Renal pelvis (tissue), 1 donor: ENCODE measurements at regions not wholly inside any gene's neighbourhood (a gene's known extent, or its start where the extent isn't known, plus 50 kb on each side); places are given as distances from the start of the nearest gene placed in this dataset.

Experiments used
- DNase-seq: peaks from one replicate; pipeline ENCODE4 v3.0.0-alpha.2; 2013

- no peak for DNase-seq
These were observed 181.6 kb downstream of the URI1 start for GRCh38 chr19:30123611-30124010.

GRCh38 chr19:30128211-30128610 lies 186.2 kb downstream of the URI1 start:
- DNase-seq, result no peak

- no peak for DNase-seq
These were observed 188.5 kb downstream of the URI1 start for GRCh38 chr19:30130356-30131122.

- DNase-seq, result no peak
These were observed 189.2 kb downstream of the URI1 start for GRCh38 chr19:30131246-30131645.

GRCh38 chr19:30131722-30132291 lies 189.8 kb downstream of the URI1 start:
- DNase-seq, result no peak

GRCh38 chr19:30132343-30133075 lies 190.5 kb downstream of the URI1 start:
- DNase-seq, result no peak

GRCh38 chr19:30133803-30134202 lies 191.8 kb downstream of the URI1 start:
- DNase-seq, result no peak

GRCh38 chr19:30135093-30135757 lies 193.2 kb downstream of the URI1 start:
- no peak for DNase-seq

GRCh38 chr19:30135797-30136196 lies 193.8 kb downstream of the URI1 start:
- no peak for DNase-seq

GRCh38 chr19:30136611-30137195 lies 194.7 kb downstream of the URI1 start:
- DNase-seq, result no peak

GRCh38 chr19:30137747-30138146 lies 195.7 kb downstream of the URI1 start:
- no peak for DNase-seq

GRCh38 chr19:30144242-30144758 lies 202.3 kb downstream of the URI1 start:
- DNase-seq, result no peak

GRCh38 chr19:30144802-30145201 lies 202.8 kb downstream of the URI1 start:
- DNase-seq, result no peak

GRCh38 chr19:30145467-30145866 lies 203.4 kb downstream of the URI1 start:
- DNase-seq, result no peak

GRCh38 chr19:30146346-30146745 lies 204.3 kb downstream of the URI1 start:
- DNase-seq, result no peak

- DNase-seq, result no peak
These were observed 206.2 kb downstream of the URI1 start for GRCh38 chr19:30148039-30148790.

- DNase-seq, result no peak
These were observed 206.8 kb downstream of the URI1 start for GRCh38 chr19:30148803-30149202.

GRCh38 chr19:30149300-30149699 lies 207.3 kb downstream of the URI1 start:
- DNase-seq, result no peak

- no peak for DNase-seq
These were observed 208.6 kb downstream of the URI1 start for GRCh38 chr19:30150626-30151025.

- DNase-seq, result no peak
These were observed 209.0 kb downstream of the URI1 start for GRCh38 chr19:30151081-30151480.
